HCT116 (cell line): ENCODE measurements at regions not wholly inside any gene's neighbourhood (a gene's known extent, or its start where the extent isn't known, plus 50 kb on each side); places are given as distances from the start of the nearest gene placed in this dataset.

Source experiments
- ATAC-seq: fragments of 200-7000 bp; cut with Tn5 transposase; 2 replicates; pipeline ENCODE4 v1.9.1; 2020; ENCODE audit warnings: mild to moderate bottlenecking, moderate library complexity
- BruUV-seq: library from RNA; stranded (reverse); fragments of 400-500 nt; replicated peaks from 2 replicates; lab custom pipeline; 2021; lab: Mats Ljungman, UMichigan
- CTCF ChIA-PET: fragments of 300-600 bp; sonication (Branson Sonifier 250); formaldehyde crosslinking; loops from one replicate; lab custom pipeline; 2021; ENCODE audit warnings: antibody characterized with exemption; lab: Charles Lee
- POLR2A ChIA-PET: fragments of 300-600, 350-600 bp; sonication (Branson Sonifier 250); formaldehyde crosslinking; loops from one replicate; lab custom pipeline; 2021; ENCODE audit warnings: antibody characterized with exemption; lab: Charles Lee
- RAD21 ChIA-PET, 2 experiments: fragments of 300-600 bp; sonication (Branson Sonifier 250); formaldehyde crosslinking; loops; one replicate each; lab custom pipeline; 2023; ENCODE audit warnings: low total read pairs in 2 of 2; ENCODE audit not compliant: uncharacterized antibody in 2 of 2, unreplicated experiment in 2 of 2, low non-redundant PET in 1 of 2; lab: Charles Lee
- DNase-seq: peaks from one replicate; pipeline ENCODE4 v3.0.0-alpha.2; 2010; ENCODE audit warnings: low read depth, low spot score
- H2AFZ ChIP-seq: fragments of 200-600 bp; shearing (Covaris generic), sonication (generic); 2 replicates; pipeline ENCODE4 v1.6.1; 2017; ENCODE audit warnings: low read depth, mixed run types, mixed read lengths, antibody characterized with exemption, low read length; ENCODE audit not compliant: poor library complexity, severe bottlenecking
- H3K27ac ChIP-seq: 2 replicates; pipeline ENCODE4 v1.5.1; 2012; ENCODE audit warnings: low read depth, low read length
- H3K27me3 ChIP-seq: fragments of 200-600 bp; sonication (generic); 2 replicates; pipeline ENCODE4 v1.6.1; 2016; ENCODE audit warnings: mixed run types, low read length, mixed read lengths; ENCODE audit not compliant: insufficient read depth
- H3K36me3 ChIP-seq, 2 experiments: fragments of 200-500 bp in 1 of 2; fragments of 200-600 bp in 1 of 2; sonication (Bioruptor generic) in 1 of 2; sonication (generic) in 1 of 2; 2 replicates each; pipeline versions ENCODE4 v1.5.1 to v1.6.1; 2014 to 2016; ENCODE audit warnings: low read length in 2 of 2, inconsistent platforms in 1 of 2, mixed read lengths in 1 of 2, mixed run types in 1 of 2; ENCODE audit not compliant: insufficient read depth in 2 of 2, control insufficient read depth in 1 of 2
- H3K4me1 ChIP-seq, 2 experiments: fragments of 200-600 bp in 1 of 2; sonication (generic) in 1 of 2; 2 replicates each; pipeline versions ENCODE4 v1.5.1 to v1.6.1; 2012 to 2017; ENCODE audit warnings: low read length in 2 of 2, inconsistent platforms in 1 of 2, mild to moderate bottlenecking in 1 of 2, mixed read lengths in 1 of 2, mixed run types in 1 of 2, moderate library complexity in 1 of 2; ENCODE audit not compliant: insufficient read depth in 2 of 2, control insufficient read depth in 1 of 2
- H3K4me2 ChIP-seq: fragments of 200-600 bp; sonication (generic); 2 replicates; pipeline ENCODE4 v1.6.1; 2017; ENCODE audit warnings: mixed run types, low read length, mixed read lengths
- H3K4me3 ChIP-seq, 2 experiments: fragments of 200-600 bp in 1 of 2; sonication (generic) in 1 of 2; replicated peaks in 1 of 2; 2 replicates each; pipeline ENCODE4 v1.5.1; 2011 to 2016; ENCODE audit warnings: low read length in 2 of 2, control low read depth in 1 of 2, low read depth in 1 of 2, mild to moderate bottlenecking in 1 of 2, mixed read lengths in 1 of 2, mixed run types in 1 of 2
- H3K79me2 ChIP-seq: fragments of 200-600 bp; sonication (generic); 2 replicates; pipeline ENCODE4 v1.6.1; 2017; ENCODE audit warnings: mild to moderate bottlenecking, mixed run types, low read length, moderate library complexity, mixed read lengths; ENCODE audit not compliant: insufficient read depth
- H3K9ac ChIP-seq: fragments of 200-600 bp; sonication (generic); 2 replicates; pipeline ENCODE4 v1.6.1; 2016; ENCODE audit warnings: low read length, mixed read lengths
- H3K9me2 ChIP-seq: fragments of 200-600 bp; sonication (generic), shearing (Covaris generic); 2 replicates; pipeline ENCODE4 v1.6.1; 2017; ENCODE audit warnings: mixed run types, mild to moderate bottlenecking, moderate library complexity; ENCODE audit not compliant: insufficient read depth
- H3K9me3 ChIP-seq, 2 experiments: fragments of 200-500 bp in 1 of 2; fragments of 200-600 bp in 1 of 2; sonication (Bioruptor generic) in 1 of 2; sonication (generic) in 1 of 2; 2 replicates each; pipeline ENCODE4 v1.6.1; 2014 to 2017; ENCODE audit warnings: low read length in 2 of 2, mixed read lengths in 2 of 2, inconsistent platforms in 1 of 2, low read depth in 1 of 2, mild to moderate bottlenecking in 1 of 2, mixed run types in 1 of 2, moderate library complexity in 1 of 2; ENCODE audit not compliant: control insufficient read depth in 1 of 2, insufficient read depth in 1 of 2
- H4K20me1 ChIP-seq: fragments of 200-600 bp; sonication (generic), shearing (Covaris generic); 2 replicates; pipeline ENCODE4 v1.6.1; 2017; ENCODE audit warnings: mixed run types, mild to moderate bottlenecking, moderate library complexity; ENCODE audit not compliant: insufficient read depth
- CBX3 ChIP-seq: IDR thresholded peaks from 2 replicates; pipeline ENCODE4 v1.6.1; 2012; ENCODE audit warnings: low read depth
- EGR1 ChIP-seq: IDR thresholded peaks from 2 replicates; pipeline ENCODE4 v1.6.1; 2012; ENCODE audit warnings: low read depth
- ELF1 ChIP-seq: IDR thresholded peaks from 2 replicates; pipeline ENCODE4 v1.6.1; 2012; ENCODE audit warnings: low read depth, borderline replicate concordance
- EZH2 ChIP-seq: fragments of 200-600 bp; sonication (generic); IDR thresholded peaks from 2 replicates; pipeline ENCODE4 v1.6.1; 2017; ENCODE audit warnings: antibody characterized with exemption, mixed run types
- EZH2phosphoT487 ChIP-seq: fragments of 200-600 bp; IDR thresholded peaks from 2 replicates; pipeline ENCODE4 v1.6.1; 2018; ENCODE audit warnings: antibody characterized with exemption, borderline replicate concordance
- FOSL1 ChIP-seq: IDR thresholded peaks from 2 replicates; pipeline ENCODE4 v1.6.1; 2012; ENCODE audit warnings: low read depth
- JUND ChIP-seq: IDR thresholded peaks from 2 replicates; pipeline ENCODE4 v1.6.1; 2012
- POLR2A ChIP-seq: IDR thresholded peaks from 2 replicates; pipeline ENCODE4 v1.7.0; 2011; ENCODE audit warnings: borderline replicate concordance; ENCODE audit not compliant: insufficient read depth, insufficient read length; ENCODE audit errors: extremely low read depth
- POLR2AphosphoS5 ChIP-seq: IDR thresholded peaks from 2 replicates; pipeline ENCODE4 v1.6.1; 2011; ENCODE audit warnings: mild to moderate bottlenecking, low read depth, low read length, moderate library complexity
- SIN3A ChIP-seq: IDR thresholded peaks from 2 replicates; pipeline ENCODE4 v1.6.1; 2012; ENCODE audit warnings: low read depth
- SP1 ChIP-seq: IDR thresholded peaks from 2 replicates; pipeline ENCODE4 v1.6.1; 2012; ENCODE audit warnings: low read depth
- SRF ChIP-seq: IDR thresholded peaks from 2 replicates; pipeline ENCODE4 v1.6.1; 2012; ENCODE audit warnings: low read depth
- TCF7L2 ChIP-seq: IDR thresholded peaks from 2 replicates; pipeline ENCODE4 v1.7.0; 2011; ENCODE audit warnings: borderline replicate concordance, inconsistent platforms; ENCODE audit not compliant: insufficient read depth, insufficient read length; ENCODE audit errors: extremely low read depth
- ZFX ChIP-seq: fragments of 450-650 bp; IDR thresholded peaks from 2 replicates; pipeline ENCODE4 v1.6.1; 2017
- intact Hi-C: fragments of 100-400 bp; cut with micrococcal nuclease; formaldehyde crosslinking; loops from 2 replicates; pipeline ENCODE4 v1.10.0; 2022
- TF ChIP-seq, protein P1 (sequence below): IDR thresholded peaks from 2 replicates; pipeline ENCODE4 v1.6.1; 2012
- TF ChIP-seq, protein P2 (sequence below), 3 experiments: fragments of 200-600 bp in 1 of 3; sonication (generic) in 1 of 3; IDR thresholded peaks in 2 of 3; conservative IDR thresholded peaks in 1 of 3; 2 replicates each; pipeline ENCODE4 v1.5.1; 2012 to 2017; ENCODE audit warnings: low read depth in 2 of 3, low read length in 2 of 3, antibody characterized with exemption in 1 of 3, borderline replicate concordance in 1 of 3, control low read depth in 1 of 3, mild to moderate bottlenecking in 1 of 3, mixed read lengths in 1 of 3, mixed run types in 1 of 3, moderate library complexity in 1 of 3; ENCODE audit not compliant: insufficient read depth in 1 of 3
- TF ChIP-seq, protein P3 (sequence below): IDR thresholded peaks from 2 replicates; pipeline ENCODE4 v1.6.1; 2012; ENCODE audit warnings: low read depth
- TF ChIP-seq, protein P4 (sequence below): IDR thresholded peaks from 2 replicates; pipeline ENCODE4 v1.6.1; 2012

DNA sequence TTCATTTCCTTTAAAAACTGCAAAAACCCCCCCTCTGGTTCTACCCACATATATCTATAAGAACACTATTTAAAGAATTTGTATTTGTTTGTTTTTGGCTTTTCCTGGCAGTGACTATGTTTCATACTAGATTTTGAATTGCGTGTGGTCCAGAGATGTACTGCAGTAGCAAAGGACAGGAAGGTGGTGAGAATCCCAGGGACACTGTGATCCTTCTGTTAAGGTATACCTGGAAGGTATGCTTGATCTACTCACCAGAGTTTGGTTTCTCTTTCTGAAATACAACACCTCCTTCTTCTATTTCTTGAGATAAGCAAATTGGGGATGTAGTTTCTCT, 129.6 kb upstream of the RASGEF1B start:
- Histone ChIP-seq H3K4me1 (no peaks in the 10 kb centered on the region), H4K20me1 (no peaks in the 10 kb centered on the region), H3K4me2 (no peak overlapping the region), H3K9me2 (no peaks in the 10 kb centered on the region), H2AFZ (no peak overlapping the region), H3K27me3 (0 out of 2 replicates have a peak, but pooled peaks cover 8% of the 10 kb centered on the region), H3K36me3 (no peaks in the 10 kb centered on the region), H3K79me2 (no peaks in the 10 kb centered on the region), H3K9me3 (no peaks in the 10 kb centered on the region), H3K4me3 (no peak overlapping the region), H3K27ac (no peak overlapping the region), H3K9ac (no peak overlapping the region)
- TF ChIP-seq ZFX (no peak), EGR1 (no peak), EZH2phosphoT487 (no peak), TCF7L2 (no peak), ELF1 (no peak), POLR2A (no peak), JUND (no peak), CBX3 (no peak), EZH2 (no peak), SP1 (no peak), SIN3A (no peak), FOSL1 (no peak), SRF (no peak), POLR2AphosphoS5 (no peak)
- TF ChIP-seq, protein P1, sequence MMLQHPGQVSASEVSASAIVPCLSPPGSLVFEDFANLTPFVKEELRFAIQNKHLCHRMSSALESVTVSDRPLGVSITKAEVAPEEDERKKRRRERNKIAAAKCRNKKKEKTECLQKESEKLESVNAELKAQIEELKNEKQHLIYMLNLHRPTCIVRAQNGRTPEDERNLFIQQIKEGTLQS: no peak
- TF ChIP-seq, protein P2, sequence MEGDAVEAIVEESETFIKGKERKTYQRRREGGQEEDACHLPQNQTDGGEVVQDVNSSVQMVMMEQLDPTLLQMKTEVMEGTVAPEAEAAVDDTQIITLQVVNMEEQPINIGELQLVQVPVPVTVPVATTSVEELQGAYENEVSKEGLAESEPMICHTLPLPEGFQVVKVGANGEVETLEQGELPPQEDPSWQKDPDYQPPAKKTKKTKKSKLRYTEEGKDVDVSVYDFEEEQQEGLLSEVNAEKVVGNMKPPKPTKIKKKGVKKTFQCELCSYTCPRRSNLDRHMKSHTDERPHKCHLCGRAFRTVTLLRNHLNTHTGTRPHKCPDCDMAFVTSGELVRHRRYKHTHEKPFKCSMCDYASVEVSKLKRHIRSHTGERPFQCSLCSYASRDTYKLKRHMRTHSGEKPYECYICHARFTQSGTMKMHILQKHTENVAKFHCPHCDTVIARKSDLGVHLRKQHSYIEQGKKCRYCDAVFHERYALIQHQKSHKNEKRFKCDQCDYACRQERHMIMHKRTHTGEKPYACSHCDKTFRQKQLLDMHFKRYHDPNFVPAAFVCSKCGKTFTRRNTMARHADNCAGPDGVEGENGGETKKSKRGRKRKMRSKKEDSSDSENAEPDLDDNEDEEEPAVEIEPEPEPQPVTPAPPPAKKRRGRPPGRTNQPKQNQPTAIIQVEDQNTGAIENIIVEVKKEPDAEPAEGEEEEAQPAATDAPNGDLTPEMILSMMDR (IDR thresholded peaks at IDR 0.05 in 2 of 3, conservative IDR thresholded peaks at IDR 0.05 in 1 of 3; ENCODE audit: borderline replicate concordance in 1 of 3, insufficient read depth in 1 of 3, low read depth in 2 of 3, low read length in 2 of 3): no peak
- TF ChIP-seq, protein P3, sequence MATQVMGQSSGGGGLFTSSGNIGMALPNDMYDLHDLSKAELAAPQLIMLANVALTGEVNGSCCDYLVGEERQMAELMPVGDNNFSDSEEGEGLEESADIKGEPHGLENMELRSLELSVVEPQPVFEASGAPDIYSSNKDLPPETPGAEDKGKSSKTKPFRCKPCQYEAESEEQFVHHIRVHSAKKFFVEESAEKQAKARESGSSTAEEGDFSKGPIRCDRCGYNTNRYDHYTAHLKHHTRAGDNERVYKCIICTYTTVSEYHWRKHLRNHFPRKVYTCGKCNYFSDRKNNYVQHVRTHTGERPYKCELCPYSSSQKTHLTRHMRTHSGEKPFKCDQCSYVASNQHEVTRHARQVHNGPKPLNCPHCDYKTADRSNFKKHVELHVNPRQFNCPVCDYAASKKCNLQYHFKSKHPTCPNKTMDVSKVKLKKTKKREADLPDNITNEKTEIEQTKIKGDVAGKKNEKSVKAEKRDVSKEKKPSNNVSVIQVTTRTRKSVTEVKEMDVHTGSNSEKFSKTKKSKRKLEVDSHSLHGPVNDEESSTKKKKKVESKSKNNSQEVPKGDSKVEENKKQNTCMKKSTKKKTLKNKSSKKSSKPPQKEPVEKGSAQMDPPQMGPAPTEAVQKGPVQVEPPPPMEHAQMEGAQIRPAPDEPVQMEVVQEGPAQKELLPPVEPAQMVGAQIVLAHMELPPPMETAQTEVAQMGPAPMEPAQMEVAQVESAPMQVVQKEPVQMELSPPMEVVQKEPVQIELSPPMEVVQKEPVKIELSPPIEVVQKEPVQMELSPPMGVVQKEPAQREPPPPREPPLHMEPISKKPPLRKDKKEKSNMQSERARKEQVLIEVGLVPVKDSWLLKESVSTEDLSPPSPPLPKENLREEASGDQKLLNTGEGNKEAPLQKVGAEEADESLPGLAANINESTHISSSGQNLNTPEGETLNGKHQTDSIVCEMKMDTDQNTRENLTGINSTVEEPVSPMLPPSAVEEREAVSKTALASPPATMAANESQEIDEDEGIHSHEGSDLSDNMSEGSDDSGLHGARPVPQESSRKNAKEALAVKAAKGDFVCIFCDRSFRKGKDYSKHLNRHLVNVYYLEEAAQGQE: no peak
- TF ChIP-seq, protein P4, sequence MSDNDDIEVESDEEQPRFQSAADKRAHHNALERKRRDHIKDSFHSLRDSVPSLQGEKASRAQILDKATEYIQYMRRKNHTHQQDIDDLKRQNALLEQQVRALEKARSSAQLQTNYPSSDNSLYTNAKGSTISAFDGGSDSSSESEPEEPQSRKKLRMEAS: no peak
- BruUV-seq: no TSS peak
- ChIA-PET POLR2A (no interaction called here), RAD21 (no interaction called here), CTCF (no interaction called here)
- ATAC-seq: no peak
- no peak for DNase-seq
- intact Hi-C loops: no loop called here
